Body of pancreas (tissue), 4 donors: ENCODE measurements at regions not wholly inside any gene's neighbourhood (a gene's known extent, or its start where the extent isn't known, plus 50 kb on each side); places are given as distances from the start of the nearest gene placed in this dataset.

Experiments
- CTCF ChIP-seq, 7 experiments: fragments of 450-650 bp in 4 of 7; fragments of 200-600 bp in 3 of 7; sonication (generic) in 3 of 7; IDR thresholded peaks; one replicate each; pipeline ENCODE4 v1.5.1; 2016 to 2019; ENCODE audit warnings: antibody characterized with exemption in 7 of 7
- POLR2A ChIP-seq, 3 donors: fragments of 450-650 bp; IDR thresholded peaks; one replicate each; pipeline ENCODE4 v1.6.1; 2016; ENCODE audit warnings: antibody characterized with exemption in 3 of 3, mild to moderate bottlenecking in 2 of 3

- TF ChIP-seq CTCF (IDR thresholded peaks at IDR 0.05) (no peak), POLR2A (IDR thresholded peaks at IDR 0.05) (no peak)
Measured at GRCh38 chr1:228852024-228852423, 116.7 kb downstream of the RHOU start.
